ENCODE measurements at regions not wholly inside any gene's neighbourhood (a gene's known extent, or its start where the extent isn't known, plus 50 kb on each side); places are given as distances from the start of the nearest gene placed in this dataset.

- TF ChIP-seq ZBTB7A (IDR thresholded peaks at IDR 0.05; ENCODE audit: low read depth) (no peak), RAD21 (IDR thresholded peaks at IDR 0.05; ENCODE audit: low read depth) (no peak)
Measured at GRCh38 chr5:87137283-87137682, 130.4 kb upstream of the RASA1 start.

- no peak for TF ChIP-seq TCF12 (IDR thresholded peaks at IDR 0.05; ENCODE audit: low read depth)
- no peak for TF ChIP-seq EP300 (IDR thresholded peaks at IDR 0.05; ENCODE audit: borderline replicate concordance)
- no peak for TF ChIP-seq CREB1 (IDR thresholded peaks at IDR 0.05; ENCODE audit: low read depth)
- no peak for TF ChIP-seq MAX (IDR thresholded peaks at IDR 0.05)
- TF ChIP-seq RAD21 (IDR thresholded peaks at IDR 0.05; ENCODE audit: low read depth): no peak
- TF ChIP-seq TEAD4 (IDR thresholded peaks at IDR 0.05): no peak
- TF ChIP-seq FOXM1 (IDR thresholded peaks at IDR 0.05; ENCODE audit: borderline replicate concordance, low read depth): no peak
Measured at GRCh38 chr5:87138091-87138805, 129.4 kb upstream of the RASA1 start.

- TF ChIP-seq CREB1 (IDR thresholded peaks at IDR 0.05; ENCODE audit: low read depth) (no peak), NFIC (IDR thresholded peaks at IDR 0.05) (no peak), REST (IDR thresholded peaks at IDR 0.05; ENCODE audit: low read depth) (no peak), USF1 (IDR thresholded peaks at IDR 0.05) (no peak), ZBTB7A (IDR thresholded peaks at IDR 0.05; ENCODE audit: low read depth) (no peak)
Measured at GRCh38 chr5:87139795-87140194, 127.9 kb upstream of the RASA1 start.

- TF ChIP-seq USF1 (IDR thresholded peaks at IDR 0.05) (no peak), ZBTB7A (IDR thresholded peaks at IDR 0.05; ENCODE audit: low read depth) (no peak), FOXM1 (IDR thresholded peaks at IDR 0.05; ENCODE audit: borderline replicate concordance, low read depth) (no peak), REST (IDR thresholded peaks at IDR 0.05; ENCODE audit: low read depth) (no peak), TAF1 (IDR thresholded peaks at IDR 0.05; ENCODE audit: low read depth) (no peak), EGR1 (IDR thresholded peaks at IDR 0.05) (no peak), CREB1 (IDR thresholded peaks at IDR 0.05; ENCODE audit: low read depth) (no peak), TEAD4 (IDR thresholded peaks at IDR 0.05) (no peak)
Measured at GRCh38 chr5:87141544-87141943, 126.1 kb upstream of the RASA1 start.

GRCh38 chr5:87147441-87147840 lies 120.2 kb upstream of the RASA1 start:
- TF ChIP-seq TEAD4 (IDR thresholded peaks at IDR 0.05): no peak
- TF ChIP-seq FOXM1 (IDR thresholded peaks at IDR 0.05; ENCODE audit: borderline replicate concordance, low read depth): no peak
- no peak for TF ChIP-seq ZBTB7A (IDR thresholded peaks at IDR 0.05; ENCODE audit: low read depth)
- TF ChIP-seq CEBPB (IDR thresholded peaks at IDR 0.05): no peak
- TF ChIP-seq TAF1 (IDR thresholded peaks at IDR 0.05; ENCODE audit: low read depth): no peak
- no peak for TF ChIP-seq MAX (IDR thresholded peaks at IDR 0.05)
- TF ChIP-seq TCF12 (IDR thresholded peaks at IDR 0.05; ENCODE audit: low read depth): no peak
- no peak for TF ChIP-seq YY1 (IDR thresholded peaks at IDR 0.05; ENCODE audit: low read depth)
- no peak for TF ChIP-seq CREB1 (IDR thresholded peaks at IDR 0.05; ENCODE audit: low read depth)
- TF ChIP-seq NFIC (IDR thresholded peaks at IDR 0.05): no peak
- no peak for TF ChIP-seq USF1 (IDR thresholded peaks at IDR 0.05)
- TF ChIP-seq EGR1 (IDR thresholded peaks at IDR 0.05): no peak
- no peak for TF ChIP-seq RAD21 (IDR thresholded peaks at IDR 0.05; ENCODE audit: low read depth)
- TF ChIP-seq REST (IDR thresholded peaks at IDR 0.05; ENCODE audit: low read depth): no peak
